ENCODE measurements at regions not wholly inside any gene's neighbourhood (a gene's known extent, or its start where the extent isn't known, plus 50 kb on each side); places are given as distances from the start of the nearest gene placed in this dataset.

DNA sequence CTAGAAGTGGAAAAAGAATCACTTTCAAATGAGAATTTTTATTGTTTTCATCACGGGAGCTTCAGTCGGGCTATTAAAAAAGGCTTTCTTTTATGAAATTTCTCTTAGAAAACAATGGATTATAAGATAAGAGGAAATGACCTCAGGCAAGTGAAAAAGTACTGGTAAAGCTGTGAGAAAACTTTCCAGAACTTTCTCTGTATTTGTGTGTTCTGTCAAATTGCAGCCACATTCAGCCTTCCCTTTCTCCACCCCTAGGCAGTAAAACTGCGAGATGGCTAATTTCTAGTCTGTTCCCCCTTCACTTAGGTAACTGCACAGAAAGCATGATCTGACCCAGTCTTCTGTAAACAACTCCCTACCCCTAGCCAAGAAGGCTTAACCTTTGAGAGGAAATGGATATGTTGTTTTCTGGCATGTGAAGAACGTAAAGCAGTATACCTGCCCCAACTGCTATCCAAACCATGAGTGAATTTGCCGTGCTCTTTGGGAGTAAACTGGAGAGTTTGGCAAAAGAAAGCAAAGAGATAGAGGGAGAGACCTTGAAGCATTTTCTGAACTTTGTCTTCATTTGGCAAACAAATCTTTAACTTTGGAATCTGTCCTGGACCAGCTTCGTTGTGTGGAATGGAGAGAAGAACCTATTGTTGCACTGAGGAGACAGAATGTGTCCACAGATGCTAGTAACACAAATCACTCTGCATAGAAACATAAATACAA lies 105.4 kb downstream of the ETAA1 start:
- Mint-ChIP-seq H3K4me1 (no peaks in the 10 kb centered on the region), H3K36me3 (no peaks in the 10 kb centered on the region), H3K27me3 (no peaks in the 10 kb centered on the region), H3K4me3 (no peak overlapping the region), H3K9me3 (peaks cover 0 to 2% of the 10 kb centered on the region in 2 donors), H3K27ac (no peak overlapping the region)
- DNase-seq: no peak
- ATAC-seq (replicated peaks): no peak

DNA sequence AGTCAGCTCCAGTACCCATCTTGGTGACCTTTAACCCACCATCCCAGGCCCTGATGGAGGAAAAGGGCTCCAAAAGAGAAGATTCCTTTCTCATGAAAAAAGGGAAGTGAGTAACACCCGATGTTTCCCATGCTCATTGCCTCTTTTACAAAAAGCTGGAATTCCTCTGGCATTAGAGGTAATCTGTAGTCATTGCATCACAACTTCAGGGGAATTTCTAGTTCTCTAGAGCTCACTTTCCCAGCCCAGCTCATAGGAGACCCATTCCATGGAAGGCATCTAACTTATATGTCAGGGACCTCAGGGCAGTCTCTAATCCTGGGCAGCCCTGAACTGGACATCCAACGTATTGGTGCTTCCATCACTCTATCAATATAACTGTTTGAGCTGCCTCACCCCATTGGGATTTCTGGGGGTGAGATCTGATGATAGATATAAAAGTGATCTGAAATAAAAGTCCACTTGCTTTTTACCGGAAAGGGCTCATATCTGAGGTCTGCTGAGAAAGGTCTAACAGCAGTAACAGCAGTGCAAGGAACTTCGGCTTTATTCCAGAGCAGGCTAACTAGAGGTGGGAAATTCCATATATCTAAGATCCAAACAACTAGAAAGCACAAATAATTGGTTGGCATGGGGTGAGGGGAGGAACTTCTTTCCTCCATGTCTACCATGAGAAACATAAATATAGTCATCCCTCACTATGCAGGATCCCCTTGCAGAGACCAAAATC lies 106.1 kb downstream of the ETAA1 start:
- Mint-ChIP-seq H3K4me3 (no peak overlapping the region), H3K4me1 (no peaks in the 10 kb centered on the region), H3K27me3 (no peaks in the 10 kb centered on the region), H3K36me3 (no peaks in the 10 kb centered on the region), H3K9me3 (peaks cover 0 to 2% of the 10 kb centered on the region in 2 donors), H3K27ac (no peak overlapping the region)
- DNase-seq (no peak), ATAC-seq (replicated peaks) (no peak)

DNA sequence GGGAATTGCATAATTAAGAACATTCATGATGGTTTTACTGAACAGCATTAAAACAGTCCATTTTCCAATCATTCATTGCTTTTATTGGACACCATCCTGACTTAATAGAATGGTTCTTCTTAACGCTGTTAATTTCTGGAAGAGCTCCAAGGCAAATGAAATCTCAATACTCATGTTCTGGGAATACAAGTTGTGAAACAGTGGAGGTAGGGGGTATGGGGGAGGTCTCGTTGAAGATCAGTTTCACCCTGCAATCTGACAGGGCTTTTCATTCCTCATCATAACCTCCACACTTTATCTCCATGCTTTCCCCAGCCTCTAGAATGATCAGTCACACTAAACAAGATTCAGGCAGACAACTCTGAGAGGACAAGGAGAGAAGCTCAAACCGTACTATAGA lies 113.6 kb downstream of the ETAA1 start:
- Mint-ChIP-seq H3K27me3 (no peaks in the 10 kb centered on the region), H3K4me3 (no peak overlapping the region), H3K9me3 (peaks cover 0 to 2% of the 10 kb centered on the region in 2 donors), H3K27ac (no peak overlapping the region), H3K36me3 (no peaks in the 10 kb centered on the region), H3K4me1 (no peaks in the 10 kb centered on the region)
- ATAC-seq (replicated peaks): no peak
- DNase-seq: no peak

DNA sequence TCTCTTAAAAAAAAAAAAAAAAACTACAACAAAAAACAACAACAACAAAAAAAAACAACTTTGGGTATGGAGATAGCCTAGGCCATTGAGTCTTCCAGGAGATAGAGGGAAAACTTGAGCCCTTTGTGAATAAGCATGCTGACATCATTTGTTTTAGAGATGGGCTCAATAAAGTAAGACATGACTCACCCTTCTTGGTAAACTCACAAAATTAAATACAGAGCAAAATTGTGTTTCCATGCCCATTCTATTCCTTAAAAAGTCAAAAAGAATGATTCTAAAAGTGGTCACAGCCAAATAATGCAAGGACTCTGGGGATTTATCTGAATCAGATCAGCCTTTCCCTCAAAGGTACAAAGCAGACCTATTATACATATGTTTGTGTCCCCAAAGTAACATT lies 117.4 kb downstream of the ETAA1 start:
- no peak overlapping the region for H3K27ac Mint-ChIP-seq
- H3K4me1 Mint-ChIP-seq: no peaks in the 10 kb centered on the region
- no peak overlapping the region for H3K4me3 Mint-ChIP-seq
- H3K36me3 Mint-ChIP-seq: no peaks in the 10 kb centered on the region
- no peaks in the 10 kb centered on the region for H3K27me3 Mint-ChIP-seq
- H3K9me3 Mint-ChIP-seq: no peaks in the 10 kb centered on the region
- DNase-seq: no peak
- ATAC-seq (replicated peaks): no peak

DNA sequence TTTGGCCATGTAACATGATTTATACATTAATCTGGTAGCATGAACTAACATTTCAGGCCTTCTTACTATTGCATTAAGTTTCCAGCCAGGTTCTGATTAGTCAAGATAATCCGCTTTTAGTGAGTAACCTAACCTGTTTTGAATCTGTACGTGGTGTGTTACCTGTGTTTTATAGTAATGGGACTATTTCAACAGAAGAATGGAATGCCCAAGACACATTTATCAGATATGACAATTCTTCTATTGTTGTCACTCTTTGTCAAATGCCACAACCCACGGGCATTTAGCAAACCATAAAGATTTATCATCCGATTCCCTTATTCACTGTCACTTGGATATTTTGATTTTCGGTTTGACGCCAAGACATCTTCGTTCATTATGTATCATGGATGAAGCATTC lies 117.9 kb downstream of the ETAA1 start:
- H3K27me3 Mint-ChIP-seq: no peaks in the 10 kb centered on the region
- H3K9me3 Mint-ChIP-seq: no peaks in the 10 kb centered on the region
- H3K4me1 Mint-ChIP-seq: no peaks in the 10 kb centered on the region
- no peaks in the 10 kb centered on the region for H3K36me3 Mint-ChIP-seq
- ATAC-seq (replicated peaks) (no peak), DNase-seq (no peak)
- no peak overlapping the region for H3K4me3 Mint-ChIP-seq
- no peak overlapping the region for H3K27ac Mint-ChIP-seq

DNA sequence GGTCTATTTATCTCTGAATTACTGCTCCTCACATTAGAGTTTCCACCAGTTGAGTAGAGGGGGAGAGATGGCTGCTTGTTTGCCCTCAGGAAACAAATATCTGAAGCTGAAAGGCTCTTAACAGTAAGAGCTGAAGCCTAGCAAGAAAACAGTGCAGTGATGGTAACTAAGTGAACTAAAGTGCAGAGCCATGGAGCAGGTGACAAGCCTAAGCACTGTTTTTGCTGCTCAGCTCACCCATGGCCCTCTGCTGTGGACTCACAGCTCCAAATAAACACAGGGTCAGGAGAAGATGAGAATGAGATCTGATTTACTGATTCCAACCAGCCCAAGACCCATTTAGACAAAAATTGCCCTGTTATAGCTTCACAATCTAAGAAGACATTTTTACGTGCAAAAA lies 118.4 kb downstream of the ETAA1 start:
- Mint-ChIP-seq H3K4me3 (no peak overlapping the region), H3K27ac (no peak overlapping the region), H3K36me3 (no peaks in the 10 kb centered on the region), H3K9me3 (no peaks in the 10 kb centered on the region), H3K4me1 (no peaks in the 10 kb centered on the region), H3K27me3 (peaks cover 0 to 4% of the 10 kb centered on the region in 2 donors)
- no peak for ATAC-seq (replicated peaks)
- DNase-seq: no peak

DNA sequence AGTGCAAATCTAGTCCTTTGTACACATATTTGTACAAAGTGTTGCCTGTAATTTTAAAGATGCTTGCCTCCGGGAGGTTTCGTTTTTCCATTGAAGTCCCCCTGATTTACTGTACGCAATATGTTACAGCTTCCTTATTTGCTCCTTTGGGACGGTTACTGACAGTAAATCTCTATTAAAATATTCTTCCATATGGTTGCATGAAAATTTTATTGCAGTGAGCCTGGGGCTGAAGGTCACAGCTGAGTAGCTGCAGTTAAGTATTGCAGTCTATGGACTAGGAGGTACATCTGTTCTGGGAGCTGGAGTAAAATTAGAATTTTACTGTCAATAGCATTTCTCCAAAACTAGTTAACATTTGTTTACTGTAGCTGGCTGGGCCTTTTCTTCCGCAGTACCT lies 119.2 kb downstream of the ETAA1 start:
- no peak for ATAC-seq (replicated peaks)

DNA sequence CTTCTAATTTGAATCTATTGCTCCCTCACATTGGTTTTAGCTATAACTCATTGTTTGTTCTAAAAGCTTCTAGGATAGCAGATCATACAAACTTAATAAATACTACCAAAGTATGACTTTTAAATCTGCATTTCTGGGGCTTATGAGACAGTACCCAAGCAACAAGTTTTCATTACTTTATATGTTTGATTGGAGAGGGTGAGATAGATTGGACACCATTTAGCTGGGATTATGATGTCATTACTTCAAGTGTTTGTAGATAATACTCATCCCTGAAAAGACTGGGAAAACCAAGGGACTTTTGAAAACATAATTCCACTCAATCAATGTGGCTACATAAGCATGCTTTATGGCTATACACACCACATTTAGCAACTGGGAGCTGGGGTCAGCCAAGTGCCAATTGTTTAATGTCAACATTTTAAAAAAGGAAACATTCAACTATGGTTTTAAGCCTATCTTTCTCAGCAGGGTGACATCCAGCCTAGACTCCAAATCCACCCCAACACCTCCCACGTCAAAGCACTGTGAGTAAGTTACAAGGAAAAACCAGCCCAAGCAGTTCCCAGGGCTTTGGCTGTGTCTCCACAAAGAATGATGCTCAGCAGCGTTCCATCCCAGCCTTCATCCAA lies 119.9 kb downstream of the ETAA1 start:
- Mint-ChIP-seq H3K4me1 (no peaks in the 10 kb centered on the region), H3K27me3 (peaks cover 0 to 4% of the 10 kb centered on the region in 2 donors), H3K9me3 (no peaks in the 10 kb centered on the region), H3K27ac (no peak overlapping the region), H3K36me3 (no peaks in the 10 kb centered on the region), H3K4me3 (no peak overlapping the region)
- ATAC-seq (replicated peaks): no peak
- no peak for DNase-seq

More for the DNA sequence above, 119.2 kb downstream of the ETAA1 start:
- Mint-ChIP-seq H3K4me3 (no peak overlapping the region), H3K9me3 (no peaks in the 10 kb centered on the region), H3K4me1 (no peaks in the 10 kb centered on the region), H3K27me3 (peaks cover 0 to 4% of the 10 kb centered on the region in 2 donors), H3K36me3 (no peaks in the 10 kb centered on the region), H3K27ac (no peak overlapping the region)
- DNase-seq: no peak

DNA sequence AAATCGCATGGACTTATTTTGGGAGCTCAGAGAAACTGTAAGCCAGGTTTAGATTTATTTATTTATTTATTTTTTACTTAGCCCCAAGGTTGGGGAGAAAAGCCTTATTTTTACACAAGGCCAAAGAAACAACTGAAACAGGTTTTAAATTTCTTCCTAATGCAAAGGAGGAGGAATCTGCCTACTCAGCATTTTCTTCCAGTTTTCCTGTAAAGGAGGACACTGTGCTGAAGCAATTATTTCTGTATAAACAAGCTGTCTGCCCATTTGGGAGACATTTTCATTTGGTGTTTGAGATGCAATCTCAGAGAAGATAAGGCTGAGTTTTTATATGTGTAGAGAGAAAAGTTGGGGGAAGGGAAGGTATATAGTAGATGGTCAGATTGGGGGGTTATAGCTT lies 125.0 kb downstream of the ETAA1 start:
- DNase-seq (no peak), ATAC-seq (replicated peaks) (no peak)
- Mint-ChIP-seq H3K27ac (no peak overlapping the region), H3K4me1 (no peaks in the 10 kb centered on the region), H3K36me3 (no peaks in the 10 kb centered on the region), H3K4me3 (no peak overlapping the region), H3K9me3 (no peaks in the 10 kb centered on the region), H3K27me3 (peaks cover 5 to 8% of the 10 kb centered on the region in 2 donors)

DNA sequence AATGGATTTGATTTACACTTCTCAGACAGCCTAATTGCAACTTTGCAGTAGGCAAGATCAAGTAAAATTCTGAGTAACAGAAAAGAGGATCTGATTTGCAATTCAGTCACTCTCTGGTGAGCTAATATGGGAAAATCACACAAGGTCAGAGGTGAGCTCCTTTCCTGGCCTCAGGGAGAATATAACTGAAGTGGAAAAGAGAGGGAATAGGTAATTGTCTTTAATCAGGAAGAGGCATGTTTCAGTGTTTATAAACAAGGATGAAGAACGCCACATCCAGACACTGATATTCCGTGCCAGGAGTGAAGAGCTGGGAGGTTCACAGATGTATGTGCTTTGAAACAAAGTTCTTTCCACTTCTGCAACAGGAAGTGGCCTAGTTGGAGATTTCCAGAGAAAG lies 127.1 kb downstream of the ETAA1 start:
- H3K27ac Mint-ChIP-seq: no peak overlapping the region
- DNase-seq: no peak
- no peak for ATAC-seq (replicated peaks)
- H3K4me1 Mint-ChIP-seq: no peaks in the 10 kb centered on the region
- H3K4me3 Mint-ChIP-seq: no peak overlapping the region
- peaks cover 0 to 3% of the 10 kb centered on the region in 2 donors for H3K9me3 Mint-ChIP-seq
- peaks cover 6 to 8% of the 10 kb centered on the region in 2 donors for H3K27me3 Mint-ChIP-seq
- H3K36me3 Mint-ChIP-seq: no peaks in the 10 kb centered on the region

DNA sequence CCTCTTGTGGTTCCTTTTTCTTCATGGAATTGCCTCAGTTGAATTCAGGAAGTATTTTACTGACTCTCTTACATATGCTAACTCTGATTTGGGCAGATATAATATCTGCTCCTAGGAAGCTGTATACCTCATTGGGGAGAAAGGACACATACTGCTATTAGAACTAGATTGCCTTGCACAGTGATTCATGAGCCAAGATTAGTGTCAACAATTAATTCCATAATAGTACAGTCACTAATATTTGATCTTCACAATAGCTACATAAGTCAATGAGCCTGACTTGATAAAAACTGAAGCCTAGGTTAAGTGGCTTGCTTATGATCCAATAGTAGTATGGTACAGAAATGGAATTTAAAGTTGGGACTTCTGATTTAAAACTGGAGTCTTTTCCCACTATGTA lies 127.6 kb downstream of the ETAA1 start:
- no peak overlapping the region for H3K4me3 Mint-ChIP-seq
- DNase-seq (no peak), ATAC-seq (replicated peaks) (no peak)
- no peaks in the 10 kb centered on the region for H3K36me3 Mint-ChIP-seq
- H3K4me1 Mint-ChIP-seq: no peaks in the 10 kb centered on the region
- H3K9me3 Mint-ChIP-seq: peaks cover 0 to 3% of the 10 kb centered on the region in 2 donors
- H3K27me3 Mint-ChIP-seq: peaks cover 6 to 8% of the 10 kb centered on the region in 2 donors
- H3K27ac Mint-ChIP-seq: no peak overlapping the region

DNA sequence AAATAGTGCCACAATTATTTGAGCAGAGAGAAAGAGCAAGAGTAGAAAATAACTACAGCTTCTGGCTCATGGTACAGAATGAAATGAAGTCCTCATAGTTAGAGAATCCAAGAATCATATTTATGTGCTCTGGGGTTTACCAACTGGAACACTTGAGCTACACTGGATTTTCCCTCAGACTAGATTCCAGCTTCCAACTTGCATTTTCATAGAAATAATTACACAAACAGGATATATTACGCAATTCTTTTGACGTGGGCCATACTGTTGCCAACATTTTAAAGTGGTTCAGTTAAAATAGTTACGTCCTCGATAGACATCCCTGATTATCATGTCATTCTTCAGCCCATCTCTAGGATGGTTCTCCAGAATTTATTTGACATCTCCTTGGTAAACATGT lies 129.2 kb downstream of the ETAA1 start:
- no peak for DNase-seq
- H3K4me1 Mint-ChIP-seq: no peaks in the 10 kb centered on the region
- no peak overlapping the region for H3K4me3 Mint-ChIP-seq
- H3K36me3 Mint-ChIP-seq: no peaks in the 10 kb centered on the region
- H3K27me3 Mint-ChIP-seq: peaks cover 4 to 6% of the 10 kb centered on the region in 2 donors
- no peak overlapping the region for H3K27ac Mint-ChIP-seq
- ATAC-seq (replicated peaks): no peak
- peaks cover 0 to 3% of the 10 kb centered on the region in 2 donors for H3K9me3 Mint-ChIP-seq

DNA sequence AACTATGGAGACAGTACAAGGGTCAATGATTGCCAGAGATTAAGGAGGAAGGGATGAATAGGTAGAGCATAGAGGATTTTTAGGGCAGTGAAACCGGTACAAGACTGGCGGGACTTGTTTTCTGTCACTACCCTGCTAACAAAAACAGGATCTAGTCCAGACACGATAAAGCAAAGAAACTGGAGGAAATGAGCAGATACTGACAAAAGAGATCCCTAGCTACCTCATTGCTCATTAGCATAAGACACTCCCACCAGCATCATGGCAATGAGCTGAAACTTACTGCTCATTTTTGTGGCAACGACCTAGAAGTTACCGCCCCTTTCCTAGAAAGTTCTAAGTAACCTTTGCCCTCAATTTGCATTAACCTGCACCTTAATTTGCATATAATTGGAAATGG lies 131.2 kb downstream of the ETAA1 start:
- DNase-seq: no peak
- Mint-ChIP-seq H3K4me3 (no peak overlapping the region), H3K36me3 (no peaks in the 10 kb centered on the region)

DNA sequence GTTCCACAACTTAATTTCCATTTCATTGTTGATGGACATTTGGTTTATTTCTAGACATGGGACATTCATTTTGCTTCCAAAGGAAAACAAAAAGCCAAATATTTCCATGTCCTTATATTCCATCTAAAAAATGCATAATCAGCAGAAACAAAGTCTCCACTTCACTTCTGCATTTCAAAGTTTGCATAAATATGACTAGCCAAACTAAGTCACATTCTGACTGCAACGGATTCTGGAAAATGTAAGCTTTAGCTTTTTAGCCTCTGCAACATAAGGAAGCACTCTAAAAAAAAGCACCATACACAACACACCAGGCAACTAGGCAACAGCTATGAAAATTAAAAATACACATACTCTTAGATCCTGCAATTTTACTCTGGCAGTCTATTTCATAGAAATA lies 135.3 kb downstream of the ETAA1 start:
- no peaks in the 10 kb centered on the region for H3K36me3 Mint-ChIP-seq
- H3K9me3 Mint-ChIP-seq: peaks cover 3% of the 10 kb centered on the region in 2 donors
- no peak overlapping the region for H3K4me3 Mint-ChIP-seq
- DNase-seq (no peak), ATAC-seq (replicated peaks) (no peak)
- no peak overlapping the region for H3K27ac Mint-ChIP-seq
- no peaks in the 10 kb centered on the region for H3K4me1 Mint-ChIP-seq
- H3K27me3 Mint-ChIP-seq: no peaks in the 10 kb centered on the region

More for the DNA sequence above, 131.2 kb downstream of the ETAA1 start:
- no peak for ATAC-seq (replicated peaks)
- no peak overlapping the region for H3K27ac Mint-ChIP-seq
- H3K9me3 Mint-ChIP-seq: peaks cover 0 to 3% of the 10 kb centered on the region in 2 donors
- H3K4me1 Mint-ChIP-seq: no peaks in the 10 kb centered on the region
- H3K27me3 Mint-ChIP-seq: peaks cover 4 to 6% of the 10 kb centered on the region in 2 donors

DNA sequence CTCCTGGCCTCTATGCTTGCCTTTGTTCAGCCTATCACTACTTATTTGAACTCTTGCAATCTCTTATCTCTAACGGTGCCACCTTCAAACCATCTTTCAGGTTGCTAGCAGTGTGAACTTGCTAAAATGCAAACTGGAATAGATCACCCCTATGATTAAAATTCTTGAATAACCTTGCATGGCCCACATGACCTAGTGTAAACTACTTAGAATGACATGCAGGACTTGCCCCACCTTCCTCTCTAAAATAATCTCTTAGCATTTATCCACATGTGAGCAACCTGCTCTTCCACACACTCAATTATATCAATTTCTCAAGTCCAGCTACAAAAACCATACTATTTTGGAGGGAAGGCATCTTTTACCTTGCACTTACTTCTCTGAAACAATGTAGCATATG lies 137.6 kb downstream of the ETAA1 start:
- H3K9me3 Mint-ChIP-seq: peaks cover 8 to 11% of the 10 kb centered on the region in 2 donors
- DNase-seq (no peak), ATAC-seq (replicated peaks) (no peak)
- H3K4me3 Mint-ChIP-seq: no peak overlapping the region
- H3K27me3 Mint-ChIP-seq: no peaks in the 10 kb centered on the region
- H3K36me3 Mint-ChIP-seq: no peaks in the 10 kb centered on the region
- H3K4me1 Mint-ChIP-seq: no peaks in the 10 kb centered on the region
- no peak overlapping the region for H3K27ac Mint-ChIP-seq

Measured in stimulated activated naive B cell treated with anti-CD40 and anti-IgM and Interleukin-4, amounts not matched to agents 10 μg/mL and 1 μg/mL and 100 μg/mL, for 72 hours (primary cell).